Karpas-422 (cell line): ENCODE measurements at regions not wholly inside any gene's neighbourhood (a gene's known extent, or its start where the extent isn't known, plus 50 kb on each side); places are given as distances from the start of the nearest gene placed in this dataset.

Source experiments
- DNase-seq: peaks from one replicate; pipeline ENCODE4 v3.0.0-alpha.2; 2015
- H2AFZ ChIP-seq: fragments of 200-600 bp; sonication (generic); 2 replicates; pipeline ENCODE4 v1.6.1; 2014; ENCODE audit warnings: antibody characterized with exemption, low read length, mixed read lengths
- H3K27ac ChIP-seq: fragments of 200-600 bp; sonication (generic); 2 replicates; pipeline ENCODE4 v1.5.1; 2014; ENCODE audit warnings: mild to moderate bottlenecking, low read length, moderate library complexity
- H3K27me3 ChIP-seq: fragments of 200-600 bp; sonication (generic); 2 replicates; pipeline ENCODE4 v1.6.1; 2014; ENCODE audit warnings: low read length, mixed read lengths
- H3K36me3 ChIP-seq: fragments of 200-600 bp; sonication (generic); 2 replicates; pipeline ENCODE4 v1.6.1; 2014; ENCODE audit warnings: low read length, mixed read lengths; ENCODE audit not compliant: insufficient read depth
- H3K4me1 ChIP-seq: fragments of 200-600 bp; sonication (generic); 2 replicates; pipeline ENCODE4 v1.6.1; 2014; ENCODE audit warnings: mild to moderate bottlenecking, low read length, mixed read lengths
- H3K4me2 ChIP-seq: fragments of 200-600 bp; sonication (generic); 2 replicates; pipeline ENCODE4 v1.6.1; 2014; ENCODE audit warnings: low read length, low read depth, mild to moderate bottlenecking; ENCODE audit not compliant: poor library complexity, severe bottlenecking
- H3K4me3 ChIP-seq: fragments of 200-600 bp; sonication (generic); 2 replicates; pipeline ENCODE4 v1.5.1; 2014; ENCODE audit warnings: mild to moderate bottlenecking, antibody characterized with exemption, low read length, mixed read lengths
- H3K79me2 ChIP-seq: fragments of 200-600 bp; sonication (generic); 2 replicates; pipeline ENCODE4 v1.6.1; 2014; ENCODE audit warnings: mild to moderate bottlenecking, low read length, mixed read lengths
- H3K9ac ChIP-seq: fragments of 200-600 bp; sonication (generic); 2 replicates; pipeline ENCODE4 v1.6.0; 2014; ENCODE audit warnings: low read length
- H3K9me2 ChIP-seq: fragments of 200-600 bp; sonication (generic), shearing (Covaris generic); replicated peaks from 2 replicates; pipeline ENCODE4 v1.6.0; 2014; ENCODE audit warnings: mild to moderate bottlenecking, low read length, moderate library complexity; ENCODE audit not compliant: insufficient read depth
- H3K9me3 ChIP-seq: fragments of 300-700, 200-600 bp; sonication (generic); 2 replicates; pipeline ENCODE4 v1.6.1; 2014; ENCODE audit warnings: low read length, mixed read lengths
- H4K20me1 ChIP-seq: fragments of 200-600 bp; sonication (generic); 2 replicates; pipeline ENCODE4 v1.6.1; 2014; ENCODE audit warnings: mild to moderate bottlenecking, antibody characterized with exemption, low read length, low read depth; ENCODE audit not compliant: insufficient read depth

- H3K27ac ChIP-seq = no peak overlapping the region
- no peak overlapping the region for H3K4me2 ChIP-seq
- peak; percentile 87 for DNase-seq
- no peaks in the 10 kb centered on the region for H4K20me1 ChIP-seq
- H2AFZ ChIP-seq = no peak overlapping the region
- no peaks in the 10 kb centered on the region for H3K36me3 ChIP-seq
- H3K9me2 ChIP-seq = no peaks in the 10 kb centered on the region
- no peaks in the 10 kb centered on the region for H3K4me1 ChIP-seq
- H3K4me3 ChIP-seq = no peak overlapping the region
- no peaks in the 10 kb centered on the region for H3K27me3 ChIP-seq
- H3K9ac ChIP-seq = no peak overlapping the region
- H3K9me3 ChIP-seq = no peaks in the 10 kb centered on the region
- H3K79me2 ChIP-seq = no peaks in the 10 kb centered on the region
Measured at GRCh38 chr9:27726244-27727081, 153.2 kb upstream of the C9orf72 start.

DNA sequence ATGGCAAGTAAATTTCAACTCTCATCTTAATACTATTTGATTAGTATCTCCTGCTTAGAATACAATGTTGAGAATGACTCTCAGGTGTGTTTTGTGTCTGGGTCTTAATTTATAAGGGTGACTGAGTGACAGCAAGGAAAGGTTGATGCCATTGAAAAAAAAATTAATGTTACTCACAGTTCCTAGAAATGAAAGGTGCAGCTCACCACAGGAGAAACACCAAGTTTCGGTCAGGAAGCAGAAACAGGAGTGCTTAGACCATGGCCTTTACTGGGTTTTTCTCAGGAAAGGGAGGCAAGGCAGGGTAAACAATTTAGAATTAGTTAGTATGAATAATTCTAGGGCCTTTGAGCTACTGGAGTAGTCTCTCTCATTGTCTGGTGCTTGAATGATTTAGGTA is 159.2 kb upstream of the C9orf72 start:
- H3K9ac ChIP-seq = no peak overlapping the region
- no peaks in the 10 kb centered on the region for H3K36me3 ChIP-seq
- H3K79me2 ChIP-seq = no peaks in the 10 kb centered on the region
- H3K9me3 ChIP-seq = no peaks in the 10 kb centered on the region
- no peak overlapping the region for H3K4me2 ChIP-seq
- no peak overlapping the region for H3K27ac ChIP-seq
- H3K27me3 ChIP-seq = no peaks in the 10 kb centered on the region
- no peak for DNase-seq
- H2AFZ ChIP-seq = no peak overlapping the region
- no peaks in the 10 kb centered on the region for H4K20me1 ChIP-seq
- no peak overlapping the region for H3K4me3 ChIP-seq
- H3K9me2 ChIP-seq = no peaks in the 10 kb centered on the region; the same call in 1 of the 2 replicates
- no peaks in the 10 kb centered on the region for H3K4me1 ChIP-seq

GRCh38 chr9:27743490-27743889 is 170.2 kb upstream of the C9orf72 start:
- H3K36me3 ChIP-seq = no peaks in the 10 kb centered on the region
- H3K4me3 ChIP-seq = no peak overlapping the region
- H3K9me2 ChIP-seq = no peaks in the 10 kb centered on the region
- H3K9me3 ChIP-seq = no peaks in the 10 kb centered on the region
- no peaks in the 10 kb centered on the region for H3K4me1 ChIP-seq
- H3K9ac ChIP-seq = no peak overlapping the region
- H3K27ac ChIP-seq = no peak overlapping the region
- no peaks in the 10 kb centered on the region for H4K20me1 ChIP-seq
- DNase-seq = no peak
- no peaks in the 10 kb centered on the region for H3K79me2 ChIP-seq
- no peak overlapping the region for H2AFZ ChIP-seq
- H3K4me2 ChIP-seq = no peak overlapping the region
- no peaks in the 10 kb centered on the region for H3K27me3 ChIP-seq

- Histone ChIP-seq H3K27me3 (no peaks in the 10 kb centered on the region), H3K4me2 (no peak overlapping the region), H3K4me3 (no peak overlapping the region), H3K79me2 (no peaks in the 10 kb centered on the region), H2AFZ (no peak overlapping the region), H3K4me1 (no peaks in the 10 kb centered on the region), H3K27ac (no peak overlapping the region), H3K9ac (no peak overlapping the region), H3K9me2 (no peaks in the 10 kb centered on the region), H3K36me3 (no peaks in the 10 kb centered on the region), H3K9me3 (no peaks in the 10 kb centered on the region), H4K20me1 (no peaks in the 10 kb centered on the region)
- no peak for DNase-seq
Measured at GRCh38 chr9:27747450-27747849, 174.2 kb upstream of the C9orf72 start.

DNA sequence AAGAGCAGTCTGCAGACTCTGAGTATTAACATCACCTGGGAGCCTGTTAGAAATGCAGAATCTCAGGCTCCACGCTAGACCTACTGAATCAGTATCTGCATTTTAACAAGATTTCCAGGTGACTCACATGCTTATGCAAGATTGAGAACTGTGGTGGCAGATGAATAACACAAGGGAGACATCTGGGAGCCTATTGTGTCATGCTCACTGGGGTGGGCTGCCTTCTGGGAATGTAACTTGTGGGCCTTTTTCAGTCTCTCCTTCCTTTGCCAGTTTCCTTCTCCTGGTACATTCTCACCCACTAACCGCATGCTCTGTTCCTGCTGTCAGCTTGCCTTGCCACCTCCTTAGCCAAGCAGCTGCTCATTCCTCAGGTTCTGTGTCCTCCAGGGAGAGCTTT is 176.6 kb upstream of the C9orf72 start:
- H4K20me1 ChIP-seq = no peaks in the 10 kb centered on the region
- H3K9me3 ChIP-seq = no peaks in the 10 kb centered on the region
- no peak overlapping the region for H3K9ac ChIP-seq
- no peak overlapping the region for H3K4me3 ChIP-seq
- H2AFZ ChIP-seq = no peak overlapping the region
- no peaks in the 10 kb centered on the region for H3K27me3 ChIP-seq
- H3K9me2 ChIP-seq = no peaks in the 10 kb centered on the region
- no peaks in the 10 kb centered on the region for H3K36me3 ChIP-seq
- DNase-seq = no peak
- no peak overlapping the region for H3K27ac ChIP-seq
- no peaks in the 10 kb centered on the region for H3K79me2 ChIP-seq
- H3K4me2 ChIP-seq = no peak overlapping the region
- no peaks in the 10 kb centered on the region for H3K4me1 ChIP-seq

GRCh38 chr9:27750566-27750965 is 177.3 kb upstream of the C9orf72 start:
- Histone ChIP-seq H3K36me3 (no peaks in the 10 kb centered on the region), H4K20me1 (no peaks in the 10 kb centered on the region), H2AFZ (no peak overlapping the region)

GRCh38 chr9:27752069-27752468 is 178.8 kb upstream of the C9orf72 start:
- Histone ChIP-seq H2AFZ (no peak overlapping the region), H3K79me2 (no peaks in the 10 kb centered on the region), H3K4me1 (no peaks in the 10 kb centered on the region), H3K9ac (no peak overlapping the region), H3K27me3 (no peaks in the 10 kb centered on the region), H4K20me1 (no peaks in the 10 kb centered on the region), H3K4me3 (no peak overlapping the region), H3K27ac (no peak overlapping the region), H3K4me2 (no peak overlapping the region), H3K9me3 (no peaks in the 10 kb centered on the region), H3K9me2 (no peaks in the 10 kb centered on the region), H3K36me3 (no peaks in the 10 kb centered on the region)
- DNase-seq = no peak

More at GRCh38 chr9:27750566-27750965, 177.3 kb upstream of the C9orf72 start:
- Histone ChIP-seq H3K9me2 (no peaks in the 10 kb centered on the region), H3K27ac (no peak overlapping the region), H3K9ac (no peak overlapping the region), H3K27me3 (no peaks in the 10 kb centered on the region), H3K9me3 (no peaks in the 10 kb centered on the region), H3K4me3 (no peak overlapping the region), H3K4me1 (no peaks in the 10 kb centered on the region), H3K79me2 (no peaks in the 10 kb centered on the region), H3K4me2 (no peak overlapping the region)
- DNase-seq = no peak

- no peaks in the 10 kb centered on the region for H3K79me2 ChIP-seq
Measured at GRCh38 chr9:27755846-27756245, 182.6 kb upstream of the C9orf72 start.

More at GRCh38 chr9:27755846-27756245, 182.6 kb upstream of the C9orf72 start:
- DNase-seq = no peak
- no peaks in the 10 kb centered on the region for H3K4me1 ChIP-seq
- H3K27me3 ChIP-seq = no peaks in the 10 kb centered on the region
- no peaks in the 10 kb centered on the region for H3K9me3 ChIP-seq
- no peak overlapping the region for H3K27ac ChIP-seq
- no peak overlapping the region for H3K4me2 ChIP-seq
- no peak overlapping the region for H3K9ac ChIP-seq
- H2AFZ ChIP-seq = no peak overlapping the region
- H3K36me3 ChIP-seq = no peaks in the 10 kb centered on the region
- no peaks in the 10 kb centered on the region for H3K9me2 ChIP-seq
- H4K20me1 ChIP-seq = no peaks in the 10 kb centered on the region
- H3K4me3 ChIP-seq = no peak overlapping the region
